ENCODE measurements at regions not wholly inside any gene's neighbourhood (a gene's known extent, or its start where the extent isn't known, plus 50 kb on each side); places are given as distances from the start of the nearest gene placed in this dataset.

- TF ChIP-seq RFX5 (IDR thresholded peaks at IDR 0.05; ENCODE audit: low read depth, low read length): no peak
- TF ChIP-seq SMC3 (IDR thresholded peaks at IDR 0.05; ENCODE audit: borderline replicate concordance, low read length): no peak
- TF ChIP-seq CTCF (IDR thresholded peaks at IDR 0.05 in 2 of 3, conservative IDR thresholded peaks at IDR 0.05 in 1 of 3; ENCODE audit: control insufficient read depth in 2 of 3, extremely low read depth in 1 of 3, insufficient read depth in 1 of 3, low read depth in 3 of 3, low read length in 3 of 3): no peak
- TF ChIP-seq ATF3 (IDR thresholded peaks at IDR 0.05; ENCODE audit: borderline replicate concordance, extremely low read depth, low read depth, low read length): no peak
- TF ChIP-seq CEBPB (IDR thresholded peaks at IDR 0.05; ENCODE audit: borderline replicate concordance in 1 of 2, low read depth in 2 of 2, low read length in 2 of 2): no peak
- no peak for TF ChIP-seq SUZ12 (IDR thresholded peaks at IDR 0.05; ENCODE audit: unreplicated experiment)
- no peak for TF ChIP-seq NRF1 (conservative IDR thresholded peaks at IDR 0.05; ENCODE audit: low read depth, low read length)
- TF ChIP-seq EZH2 (IDR thresholded peaks at IDR 0.05; ENCODE audit: borderline replicate concordance, control insufficient read depth, low read depth, low read length): no peak
- no peak for TF ChIP-seq MYB (IDR thresholded peaks at IDR 0.05; ENCODE audit: borderline replicate concordance, low read depth, low read length)
- TF ChIP-seq SRF (IDR thresholded peaks at IDR 0.05; ENCODE audit: low read depth in 2 of 2, low read length in 2 of 2): no peak
- no peak for TF ChIP-seq ZBTB11 (CRISPR knock-in tag; IDR thresholded peaks at IDR 0.05)
Measured at GRCh38 chr15:66985653-66986052, 79.7 kb upstream of the SMAD3 start.
